ENCODE measurements at regions not wholly inside any gene's neighbourhood (a gene's known extent, or its start where the extent isn't known, plus 50 kb on each side); places are given as distances from the start of the nearest gene placed in this dataset.

- Histone ChIP-seq H3K27me3 (replicated peaks in 1 of 4; ENCODE audit: control extremely low read depth in 1 of 4, control insufficient read depth in 3 of 4, insufficient read depth in 4 of 4, low read length in 3 of 4) (peaks cover 0 to 18% (median 7%) of the 10 kb centered on the region in 4 experiments), H3K36me3 (replicated peaks in 1 of 2; ENCODE audit: control extremely low read depth in 1 of 2, control insufficient read depth in 1 of 2, extremely low read depth in 1 of 2, insufficient read depth in 2 of 2, low read length in 1 of 2) (no peaks in the 10 kb centered on the region), H3K79me2 (ENCODE audit: control insufficient read depth, insufficient read depth, low read length) (no peaks in the 10 kb centered on the region), H3K4me2 (replicated peaks; ENCODE audit: low read depth, low read length, poor library complexity, severe bottlenecking) (no peak overlapping the region), H4K20me1 (ENCODE audit: control insufficient read depth, insufficient read depth, low read length, poor library complexity, severe bottlenecking) (no peaks in the 10 kb centered on the region), H3K9me3 (ENCODE audit: control extremely low read depth in 1 of 3, control insufficient read depth in 2 of 3, insufficient read depth in 1 of 3, low read length in 2 of 3) (peaks cover 0 to 10% (median 0%) of the 10 kb centered on the region in 3 donors), H3K27ac (ENCODE audit: low read length in 2 of 2) (no peak overlapping the region), H3K4me3 (ENCODE audit: control extremely low read depth in 1 of 5, extremely low read depth in 1 of 5, insufficient read depth in 1 of 5, low read depth in 2 of 5, low read length in 4 of 5) (no peak overlapping the region), H2AFZ (ENCODE audit: insufficient read depth, low read depth, low read length, poor library complexity, severe bottlenecking) (no peak overlapping the region), H3K4me1 (ENCODE audit: control insufficient read depth in 2 of 2, insufficient read depth in 2 of 2, low read length in 2 of 2) (peaks cover 0 to 3% of the 10 kb centered on the region in 2 donors), H3K9ac (ENCODE audit: low read length) (no peak overlapping the region)
- H3K27ac Mint-ChIP-seq: no peak overlapping the region
- POLR2A ChIA-PET: no interaction called here
- H3K27me3 Mint-ChIP-seq: peaks cover 41% of the 10 kb centered on the region
- ATAC-seq (ENCODE audit: low read depth): no peak
- H3K4me1 Mint-ChIP-seq: peaks cover 3% of the 10 kb centered on the region
- H3K9me3 Mint-ChIP-seq (ENCODE audit: insufficient read depth): peaks cover 12% of the 10 kb centered on the region
- TF ChIP-seq EZH2 (IDR thresholded peaks at IDR 0.05; ENCODE audit: borderline replicate concordance, insufficient read depth, low read depth, low read length, poor library complexity, severe bottlenecking) (no peak), CTCF (IDR thresholded peaks at IDR 0.05) (no peak)
- WGBS (ENCODE audit: insufficient coverage): 100% methylated on average over 1 of the region's 6 CpGs
- CTCF ChIA-PET: no interaction called here
- no peak overlapping the region for H3K4me3 Mint-ChIP-seq
- no peak for DNase-seq
- intact Hi-C loops (cut with micrococcal nuclease): no loop called here
Observed at GRCh38 chr17:36880268-36880905, 56.9 kb upstream of the LHX1 start.

GRCh38 chr17:36881323-36881722, 56.0 kb upstream of the LHX1 start:
- Mint-ChIP-seq H3K4me3 (no peak overlapping the region), H3K4me1 (peaks cover 3% of the 10 kb centered on the region), H3K9me3 (ENCODE audit: insufficient read depth) (peaks cover 12% of the 10 kb centered on the region), H3K27me3 (peaks cover 43% of the 10 kb centered on the region), H3K27ac (no peak overlapping the region)
- Histone ChIP-seq H3K27ac (ENCODE audit: low read length in 2 of 2) (no peak overlapping the region), H2AFZ (ENCODE audit: insufficient read depth, low read depth, low read length, poor library complexity, severe bottlenecking) (no peak overlapping the region), H3K9ac (ENCODE audit: low read length) (no peak overlapping the region), H3K36me3 (replicated peaks in 1 of 2; ENCODE audit: control extremely low read depth in 1 of 2, control insufficient read depth in 1 of 2, extremely low read depth in 1 of 2, insufficient read depth in 2 of 2, low read length in 1 of 2) (no peaks in the 10 kb centered on the region), H3K9me3 (ENCODE audit: control extremely low read depth in 1 of 3, control insufficient read depth in 2 of 3, insufficient read depth in 1 of 3, low read length in 2 of 3) (peaks cover 0 to 10% (median 0%) of the 10 kb centered on the region in 3 donors), H4K20me1 (ENCODE audit: control insufficient read depth, insufficient read depth, low read length, poor library complexity, severe bottlenecking) (no peaks in the 10 kb centered on the region), H3K27me3 (replicated peaks in 1 of 4; ENCODE audit: control extremely low read depth in 1 of 4, control insufficient read depth in 3 of 4, insufficient read depth in 4 of 4, low read length in 3 of 4) (peaks cover 0 to 27% (median 7%) of the 10 kb centered on the region in 4 experiments), H3K4me1 (ENCODE audit: control insufficient read depth in 2 of 2, insufficient read depth in 2 of 2, low read length in 2 of 2) (peaks cover 0 to 3% of the 10 kb centered on the region in 2 donors), H3K79me2 (ENCODE audit: control insufficient read depth, insufficient read depth, low read length) (no peaks in the 10 kb centered on the region), H3K4me2 (replicated peaks; ENCODE audit: low read depth, low read length, poor library complexity, severe bottlenecking) (no peak overlapping the region), H3K4me3 (ENCODE audit: control extremely low read depth in 1 of 5, extremely low read depth in 1 of 5, insufficient read depth in 1 of 5, low read depth in 2 of 5, low read length in 4 of 5) (no peak overlapping the region)
- ChIA-PET POLR2A (no interaction called here), CTCF (no interaction called here)
- intact Hi-C loops (cut with micrococcal nuclease): no loop called here
- DNase-seq (no peak), ATAC-seq (ENCODE audit: low read depth) (no peak)
- TF ChIP-seq CTCF (IDR thresholded peaks at IDR 0.05) (no peak), EZH2 (IDR thresholded peaks at IDR 0.05; ENCODE audit: borderline replicate concordance, insufficient read depth, low read depth, low read length, poor library complexity, severe bottlenecking) (no peak)

All from B cell (primary cell).